ENCODE measurements at regions not wholly inside any gene's neighbourhood (a gene's known extent, or its start where the extent isn't known, plus 50 kb on each side); places are given as distances from the start of the nearest gene placed in this dataset.

DNA sequence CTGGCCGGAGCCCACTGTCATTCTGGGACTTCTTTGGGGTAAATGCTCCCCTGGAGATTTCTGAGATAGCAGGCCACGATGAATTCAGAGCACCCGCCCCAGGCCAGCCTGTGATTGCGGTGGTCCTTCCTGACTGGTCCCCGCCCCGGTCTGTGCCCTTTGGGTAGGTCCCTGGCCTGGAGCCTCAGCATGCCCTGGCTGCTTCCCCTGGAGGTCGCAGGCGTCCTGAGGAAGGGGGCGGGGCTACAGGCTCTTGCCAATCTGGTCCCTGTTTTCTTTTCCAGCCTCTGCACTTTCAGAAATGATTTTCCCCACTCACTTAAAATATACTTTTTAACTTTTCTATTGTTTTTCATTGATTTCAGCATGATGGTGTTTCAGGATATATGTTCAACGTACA is 250.2 kb upstream of the ATP10A start:
- no peak for DNase-seq (ENCODE audit: low read depth, low spot score)
- no peaks in the 10 kb centered on the region for H3K9me2 ChIP-seq (ENCODE audit: insufficient read depth)
- intact Hi-C loops (cut with micrococcal nuclease): no loop called here
- no peak overlapping the region for H3K27ac ChIP-seq (ENCODE audit: low read depth, low read length)
- H2AFZ ChIP-seq (ENCODE audit: low read depth, low read length, poor library complexity, severe bottlenecking): no peak overlapping the region
- no peaks in the 10 kb centered on the region for H3K79me2 ChIP-seq (ENCODE audit: insufficient read depth, low read length)
- ChIA-PET RAD21 (ENCODE audit: low non-redundant PET in 1 of 2, low total read pairs in 2 of 2, uncharacterized antibody in 2 of 2, unreplicated experiment in 2 of 2) (no interaction called here), POLR2A (no interaction called here), CTCF (no interaction called here)
- no peak for ATAC-seq
- no peak for TF ChIP-seq ZNF274 (IDR thresholded peaks at IDR 0.05; ENCODE audit: low read depth, low read length)
- no peak for TF ChIP-seq EZH2 (IDR thresholded peaks at IDR 0.05)
- TF ChIP-seq, protein P1, sequence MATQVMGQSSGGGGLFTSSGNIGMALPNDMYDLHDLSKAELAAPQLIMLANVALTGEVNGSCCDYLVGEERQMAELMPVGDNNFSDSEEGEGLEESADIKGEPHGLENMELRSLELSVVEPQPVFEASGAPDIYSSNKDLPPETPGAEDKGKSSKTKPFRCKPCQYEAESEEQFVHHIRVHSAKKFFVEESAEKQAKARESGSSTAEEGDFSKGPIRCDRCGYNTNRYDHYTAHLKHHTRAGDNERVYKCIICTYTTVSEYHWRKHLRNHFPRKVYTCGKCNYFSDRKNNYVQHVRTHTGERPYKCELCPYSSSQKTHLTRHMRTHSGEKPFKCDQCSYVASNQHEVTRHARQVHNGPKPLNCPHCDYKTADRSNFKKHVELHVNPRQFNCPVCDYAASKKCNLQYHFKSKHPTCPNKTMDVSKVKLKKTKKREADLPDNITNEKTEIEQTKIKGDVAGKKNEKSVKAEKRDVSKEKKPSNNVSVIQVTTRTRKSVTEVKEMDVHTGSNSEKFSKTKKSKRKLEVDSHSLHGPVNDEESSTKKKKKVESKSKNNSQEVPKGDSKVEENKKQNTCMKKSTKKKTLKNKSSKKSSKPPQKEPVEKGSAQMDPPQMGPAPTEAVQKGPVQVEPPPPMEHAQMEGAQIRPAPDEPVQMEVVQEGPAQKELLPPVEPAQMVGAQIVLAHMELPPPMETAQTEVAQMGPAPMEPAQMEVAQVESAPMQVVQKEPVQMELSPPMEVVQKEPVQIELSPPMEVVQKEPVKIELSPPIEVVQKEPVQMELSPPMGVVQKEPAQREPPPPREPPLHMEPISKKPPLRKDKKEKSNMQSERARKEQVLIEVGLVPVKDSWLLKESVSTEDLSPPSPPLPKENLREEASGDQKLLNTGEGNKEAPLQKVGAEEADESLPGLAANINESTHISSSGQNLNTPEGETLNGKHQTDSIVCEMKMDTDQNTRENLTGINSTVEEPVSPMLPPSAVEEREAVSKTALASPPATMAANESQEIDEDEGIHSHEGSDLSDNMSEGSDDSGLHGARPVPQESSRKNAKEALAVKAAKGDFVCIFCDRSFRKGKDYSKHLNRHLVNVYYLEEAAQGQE (IDR thresholded peaks at IDR 0.05; ENCODE audit: low read depth): no peak
- no peak for TF ChIP-seq YY1 (IDR thresholded peaks at IDR 0.05; ENCODE audit: extremely low read depth, insufficient replicate concordance, low read depth, low read length)
- peaks cover 0 to 27% of the 10 kb centered on the region in 2 experiments; a peak in 2 of 4 replicates for H3K9me3 ChIP-seq (ENCODE audit: control insufficient read depth in 1 of 2, insufficient read depth in 1 of 2, low read depth in 1 of 2, low read length in 2 of 2)
- H3K27me3 ChIP-seq (ENCODE audit: insufficient read depth, low read length): no peaks in the 10 kb centered on the region
- H4K20me1 ChIP-seq (ENCODE audit: insufficient read depth): no peaks in the 10 kb centered on the region
- H3K4me1 ChIP-seq (ENCODE audit: control insufficient read depth in 1 of 2, insufficient read depth in 2 of 2, low read length in 2 of 2): no peaks in the 10 kb centered on the region
- H3K4me3 ChIP-seq (replicated peaks in 1 of 2; ENCODE audit: low read depth in 1 of 2, low read length in 2 of 2): no peak overlapping the region
- H3K4me2 ChIP-seq (ENCODE audit: low read length): no peak overlapping the region
- no peaks in the 10 kb centered on the region for H3K36me3 ChIP-seq (ENCODE audit: control insufficient read depth in 1 of 2, insufficient read depth in 2 of 2, low read length in 2 of 2)
- no TSS peak for BruUV-seq (replicated peaks)
- no peak overlapping the region for H3K9ac ChIP-seq (ENCODE audit: low read length)

DNA sequence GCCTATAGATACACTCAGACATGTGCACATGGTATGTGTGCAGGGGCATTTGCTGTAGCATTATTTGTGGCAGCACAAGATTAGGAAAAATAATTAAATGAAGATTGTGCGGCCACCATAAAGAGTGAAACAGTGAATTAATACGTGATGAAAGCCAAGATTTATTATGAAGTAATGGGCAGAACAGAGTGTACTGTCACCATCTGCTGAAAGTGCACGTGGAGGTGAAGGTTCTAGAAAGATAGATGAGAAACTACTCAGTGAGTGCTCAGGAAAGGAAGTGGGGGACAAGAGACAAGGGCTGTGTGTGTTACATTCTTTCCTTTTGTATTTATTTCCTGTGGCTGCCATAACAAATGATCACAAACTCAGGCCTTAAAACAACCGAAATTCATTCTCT is 246.1 kb upstream of the ATP10A start:
- H3K36me3 ChIP-seq (ENCODE audit: control insufficient read depth in 1 of 2, insufficient read depth in 2 of 2, low read length in 2 of 2): no peaks in the 10 kb centered on the region
- RAD21 ChIA-PET (ENCODE audit: low non-redundant PET in 1 of 2, low total read pairs in 2 of 2, uncharacterized antibody in 2 of 2, unreplicated experiment in 2 of 2): no interaction called here
- H3K9me2 ChIP-seq (ENCODE audit: insufficient read depth): no peaks in the 10 kb centered on the region
- CTCF ChIA-PET: no interaction called here
- no peaks in the 10 kb centered on the region for H3K27me3 ChIP-seq (ENCODE audit: insufficient read depth, low read length)
- no peaks in the 10 kb centered on the region for H4K20me1 ChIP-seq (ENCODE audit: insufficient read depth)
- no peak for ATAC-seq
- no peak overlapping the region for H3K9ac ChIP-seq (ENCODE audit: low read length)
- intact Hi-C loops (cut with micrococcal nuclease): no loop called here
- H3K27ac ChIP-seq (ENCODE audit: low read depth, low read length): no peak overlapping the region
- H3K4me3 ChIP-seq (replicated peaks in 1 of 2; ENCODE audit: low read depth in 1 of 2, low read length in 2 of 2): no peak overlapping the region
- H3K79me2 ChIP-seq (ENCODE audit: insufficient read depth, low read length): no peaks in the 10 kb centered on the region
- no TSS peak for BruUV-seq (replicated peaks)
- H3K4me1 ChIP-seq (ENCODE audit: control insufficient read depth in 1 of 2, insufficient read depth in 2 of 2, low read length in 2 of 2): no peaks in the 10 kb centered on the region
- POLR2A ChIA-PET: no interaction called here
- H3K4me2 ChIP-seq (ENCODE audit: low read length): no peak overlapping the region
- H3K9me3 ChIP-seq (ENCODE audit: control insufficient read depth in 1 of 2, insufficient read depth in 1 of 2, low read depth in 1 of 2, low read length in 2 of 2): peaks cover 0 to 23% of the 10 kb centered on the region in 2 experiments; a peak in 2 of 4 replicates
- no peak overlapping the region for H2AFZ ChIP-seq (ENCODE audit: low read depth, low read length, poor library complexity, severe bottlenecking)
- TF ChIP-seq, protein P2, sequence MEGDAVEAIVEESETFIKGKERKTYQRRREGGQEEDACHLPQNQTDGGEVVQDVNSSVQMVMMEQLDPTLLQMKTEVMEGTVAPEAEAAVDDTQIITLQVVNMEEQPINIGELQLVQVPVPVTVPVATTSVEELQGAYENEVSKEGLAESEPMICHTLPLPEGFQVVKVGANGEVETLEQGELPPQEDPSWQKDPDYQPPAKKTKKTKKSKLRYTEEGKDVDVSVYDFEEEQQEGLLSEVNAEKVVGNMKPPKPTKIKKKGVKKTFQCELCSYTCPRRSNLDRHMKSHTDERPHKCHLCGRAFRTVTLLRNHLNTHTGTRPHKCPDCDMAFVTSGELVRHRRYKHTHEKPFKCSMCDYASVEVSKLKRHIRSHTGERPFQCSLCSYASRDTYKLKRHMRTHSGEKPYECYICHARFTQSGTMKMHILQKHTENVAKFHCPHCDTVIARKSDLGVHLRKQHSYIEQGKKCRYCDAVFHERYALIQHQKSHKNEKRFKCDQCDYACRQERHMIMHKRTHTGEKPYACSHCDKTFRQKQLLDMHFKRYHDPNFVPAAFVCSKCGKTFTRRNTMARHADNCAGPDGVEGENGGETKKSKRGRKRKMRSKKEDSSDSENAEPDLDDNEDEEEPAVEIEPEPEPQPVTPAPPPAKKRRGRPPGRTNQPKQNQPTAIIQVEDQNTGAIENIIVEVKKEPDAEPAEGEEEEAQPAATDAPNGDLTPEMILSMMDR (IDR thresholded peaks at IDR 0.05 in 2 of 3, conservative IDR thresholded peaks at IDR 0.05 in 1 of 3; ENCODE audit: borderline replicate concordance in 1 of 3, insufficient read depth in 1 of 3, low read depth in 2 of 3, low read length in 2 of 3): no peak
- TF ChIP-seq YY1 (IDR thresholded peaks at IDR 0.05; ENCODE audit: extremely low read depth, insufficient replicate concordance, low read depth, low read length) (no peak), ZNF274 (IDR thresholded peaks at IDR 0.05; ENCODE audit: low read depth, low read length) (no peak)
- TF ChIP-seq, protein P3, sequence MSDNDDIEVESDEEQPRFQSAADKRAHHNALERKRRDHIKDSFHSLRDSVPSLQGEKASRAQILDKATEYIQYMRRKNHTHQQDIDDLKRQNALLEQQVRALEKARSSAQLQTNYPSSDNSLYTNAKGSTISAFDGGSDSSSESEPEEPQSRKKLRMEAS (IDR thresholded peaks at IDR 0.05): no peak
- DNase-seq (ENCODE audit: low read depth, low spot score): no peak
